Peyer's patch (tissue), 4 donors: ENCODE measurements at regions not wholly inside any gene's neighbourhood (a gene's known extent, or its start where the extent isn't known, plus 50 kb on each side); places are given as distances from the start of the nearest gene placed in this dataset.

Experiments
- POLR2A ChIP-seq, 2 donors: fragments of 450-650 bp; IDR thresholded peaks; one replicate each; pipeline ENCODE4 v1.5.1; 2017; ENCODE audit warnings: antibody characterized with exemption in 2 of 2, mild to moderate bottlenecking in 2 of 2, moderate library complexity in 2 of 2
- TF ChIP-seq, protein P1 (sequence below), 6 experiments: fragments of 450-650 bp in 4 of 6; fragments of 200-600 bp in 2 of 6; sonication (generic) in 1 of 6; IDR thresholded peaks; one replicate each; pipeline ENCODE4 v1.5.1; 2017 to 2019; ENCODE audit warnings: antibody characterized with exemption in 6 of 6, mild to moderate bottlenecking in 3 of 6, moderate library complexity in 1 of 6

DNA sequence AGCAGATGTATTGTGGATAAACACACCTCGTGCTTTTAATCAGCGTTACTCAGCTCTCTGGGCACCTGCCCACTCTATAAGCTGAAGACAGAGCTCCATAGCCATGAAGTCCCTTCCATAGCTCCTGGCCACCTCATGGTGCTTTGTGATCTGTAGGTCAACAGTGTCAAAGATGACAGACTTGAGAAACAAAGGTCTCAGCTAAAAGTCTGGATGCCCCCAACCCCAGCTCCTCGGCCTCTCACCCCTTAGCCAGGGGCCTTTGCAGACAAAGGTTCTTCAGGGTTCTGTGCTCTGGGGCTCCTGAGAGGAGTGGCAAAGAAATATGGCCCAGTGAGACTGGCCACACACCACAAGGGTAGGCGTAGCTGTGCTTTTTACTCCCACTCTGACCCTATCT lies 168.6 kb downstream of the KLF13 start:
- no peak for TF ChIP-seq POLR2A (IDR thresholded peaks at IDR 0.05)
- TF ChIP-seq, protein P1, sequence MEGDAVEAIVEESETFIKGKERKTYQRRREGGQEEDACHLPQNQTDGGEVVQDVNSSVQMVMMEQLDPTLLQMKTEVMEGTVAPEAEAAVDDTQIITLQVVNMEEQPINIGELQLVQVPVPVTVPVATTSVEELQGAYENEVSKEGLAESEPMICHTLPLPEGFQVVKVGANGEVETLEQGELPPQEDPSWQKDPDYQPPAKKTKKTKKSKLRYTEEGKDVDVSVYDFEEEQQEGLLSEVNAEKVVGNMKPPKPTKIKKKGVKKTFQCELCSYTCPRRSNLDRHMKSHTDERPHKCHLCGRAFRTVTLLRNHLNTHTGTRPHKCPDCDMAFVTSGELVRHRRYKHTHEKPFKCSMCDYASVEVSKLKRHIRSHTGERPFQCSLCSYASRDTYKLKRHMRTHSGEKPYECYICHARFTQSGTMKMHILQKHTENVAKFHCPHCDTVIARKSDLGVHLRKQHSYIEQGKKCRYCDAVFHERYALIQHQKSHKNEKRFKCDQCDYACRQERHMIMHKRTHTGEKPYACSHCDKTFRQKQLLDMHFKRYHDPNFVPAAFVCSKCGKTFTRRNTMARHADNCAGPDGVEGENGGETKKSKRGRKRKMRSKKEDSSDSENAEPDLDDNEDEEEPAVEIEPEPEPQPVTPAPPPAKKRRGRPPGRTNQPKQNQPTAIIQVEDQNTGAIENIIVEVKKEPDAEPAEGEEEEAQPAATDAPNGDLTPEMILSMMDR (IDR thresholded peaks at IDR 0.05), result no peak
